ENCODE measurements at regions not wholly inside any gene's neighbourhood (a gene's known extent, or its start where the extent isn't known, plus 50 kb on each side); places are given as distances from the start of the nearest gene placed in this dataset.
"Not testable (repeated sequence)": the region's sequence is repeated elsewhere in the genome, so short reads cannot be mapped to it uniquely, and the experiment has no call there.

- no peak for DNase-seq (ENCODE audit: low spot score)
Measured at GRCh38 chr22:22977479-22978200, 90.0 kb downstream of the IGLL5 start.

GRCh38 chr22:22978637-22979036 is 91.0 kb downstream of the IGLL5 start:
- DNase-seq (ENCODE audit: low spot score): no peak

DNA sequence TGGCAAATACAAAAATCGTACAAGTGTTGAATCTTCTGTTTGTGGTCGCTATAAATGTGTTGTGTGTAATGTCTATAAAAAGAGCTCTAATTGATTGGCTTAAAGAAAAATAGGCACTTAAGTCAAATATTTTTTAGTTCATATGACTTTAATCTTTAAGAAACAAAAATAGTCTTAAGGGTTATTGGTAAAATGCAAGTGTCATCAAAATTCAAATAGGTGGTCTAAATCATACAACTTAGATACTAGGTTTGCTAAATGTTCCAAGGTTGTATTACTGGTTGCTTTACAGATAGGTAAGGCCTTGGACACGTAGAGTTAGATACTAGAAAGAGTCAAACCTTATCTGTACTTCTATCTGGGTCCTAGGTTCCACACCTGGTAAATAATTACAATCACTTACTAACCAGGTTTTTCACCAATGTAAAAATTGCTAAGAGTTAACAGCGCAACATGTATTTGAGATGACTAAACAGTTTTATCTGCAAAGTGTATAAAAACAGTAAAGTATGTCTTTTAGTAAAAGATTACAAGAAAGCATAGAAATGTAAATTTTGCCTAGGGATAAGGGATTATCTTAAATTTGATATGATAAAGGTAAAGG is 91.1 kb upstream of the GNAZ start:
- DNase-seq (ENCODE audit: low spot score): no peak

- DNase-seq (ENCODE audit: low spot score): no peak
Measured at GRCh38 chr22:22979954-22980353, 90.4 kb upstream of the GNAZ start.

GRCh38 chr22:22981670-22982571 is 88.4 kb upstream of the GNAZ start:
- no peak for DNase-seq (ENCODE audit: low spot score)

DNA sequence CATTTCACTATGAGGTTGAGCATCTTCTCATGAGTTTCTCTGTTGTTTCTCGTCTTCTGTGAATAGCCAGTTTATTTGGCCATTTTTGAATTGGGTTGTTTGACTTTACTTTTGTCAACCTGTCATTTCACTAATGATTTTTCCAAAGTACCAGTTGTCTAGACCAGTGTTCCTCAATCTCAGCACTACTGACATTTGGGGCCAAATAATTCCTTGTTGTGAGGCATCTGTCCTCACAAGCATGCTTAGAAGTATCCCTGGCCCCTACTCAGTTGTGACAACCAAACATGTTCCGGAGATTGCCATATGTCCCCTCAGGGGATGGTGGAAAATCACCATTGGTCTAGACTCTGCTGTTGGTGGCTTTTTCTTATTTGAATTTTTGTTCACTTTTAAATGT is 87.7 kb upstream of the GNAZ start:
- DNase-seq (ENCODE audit: low spot score): no peak

GRCh38 chr22:22983123-22983522 is 87.2 kb upstream of the GNAZ start:
- no peak for DNase-seq (ENCODE audit: low spot score)

- DNase-seq (ENCODE audit: low spot score): no peak
Measured at GRCh38 chr22:22983816-22984215, 86.5 kb upstream of the GNAZ start.

GRCh38 chr22:22984967-22985366 is 85.4 kb upstream of the GNAZ start:
- DNase-seq (ENCODE audit: low spot score): no peak

DNA sequence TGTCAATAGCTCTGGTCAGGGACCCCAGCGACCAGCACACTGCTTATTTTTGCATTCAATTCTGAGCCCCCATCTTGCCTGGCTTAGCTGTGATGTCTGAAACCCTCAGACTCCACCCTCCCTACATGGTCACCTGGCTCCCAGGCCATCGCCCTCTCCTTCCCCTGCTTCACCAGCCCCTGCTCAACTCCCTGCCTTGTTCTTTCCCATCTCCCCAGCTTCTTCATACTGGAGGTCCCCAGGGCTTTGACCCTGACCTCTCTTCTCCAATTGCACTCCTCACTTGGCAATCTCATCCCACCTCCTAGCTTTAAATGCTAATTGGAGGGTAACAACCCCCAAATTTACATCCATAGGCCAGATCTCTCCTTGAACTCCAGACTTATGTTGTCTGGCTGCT is 84.3 kb upstream of the GNAZ start:
- DNase-seq (ENCODE audit: low spot score): no peak

GRCh38 chr22:22986640-22987039 is 83.7 kb upstream of the GNAZ start:
- DNase-seq (ENCODE audit: low spot score): no peak

DNA sequence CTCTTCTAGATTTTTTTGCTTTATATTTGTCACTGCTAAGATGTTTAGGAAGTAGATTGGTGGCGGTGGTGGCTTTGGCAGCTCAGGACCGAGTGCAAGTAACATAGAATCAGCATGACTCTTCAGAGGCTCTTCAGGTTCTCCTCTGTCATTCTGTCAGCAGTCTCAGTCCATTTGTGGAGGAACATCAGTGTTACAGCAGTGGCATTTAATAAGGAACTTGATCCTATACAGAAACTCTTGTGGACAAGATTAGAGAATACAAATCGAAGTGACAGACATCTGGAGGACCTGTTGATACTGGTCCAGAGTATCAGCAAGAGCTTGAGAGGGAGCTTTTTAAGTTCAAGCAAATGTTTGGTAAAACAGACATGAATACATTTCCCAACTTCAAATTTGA is 82.2 kb upstream of the GNAZ start:
- DNase-seq (ENCODE audit: low spot score): no peak

- DNase-seq (ENCODE audit: low spot score): no peak
Measured at GRCh38 chr22:22988785-22989184, 81.5 kb upstream of the GNAZ start.

- DNase-seq (ENCODE audit: low spot score): no peak
Measured at GRCh38 chr22:22989856-22990255, 80.5 kb upstream of the GNAZ start.

- not testable (repeated sequence) for DNase-seq (ENCODE audit: low spot score)
Measured at GRCh38 chr22:22990711-22991505, 79.4 kb upstream of the GNAZ start.

- no peak for DNase-seq (ENCODE audit: low spot score)
Measured at GRCh38 chr22:22992474-22992873, 77.8 kb upstream of the GNAZ start.

- no peak for DNase-seq (ENCODE audit: low spot score)
Measured at GRCh38 chr22:22993184-22993583, 77.1 kb upstream of the GNAZ start.

- DNase-seq (ENCODE audit: low spot score): no peak
Measured at GRCh38 chr22:22995166-22995565, 75.2 kb upstream of the GNAZ start.

DNA sequence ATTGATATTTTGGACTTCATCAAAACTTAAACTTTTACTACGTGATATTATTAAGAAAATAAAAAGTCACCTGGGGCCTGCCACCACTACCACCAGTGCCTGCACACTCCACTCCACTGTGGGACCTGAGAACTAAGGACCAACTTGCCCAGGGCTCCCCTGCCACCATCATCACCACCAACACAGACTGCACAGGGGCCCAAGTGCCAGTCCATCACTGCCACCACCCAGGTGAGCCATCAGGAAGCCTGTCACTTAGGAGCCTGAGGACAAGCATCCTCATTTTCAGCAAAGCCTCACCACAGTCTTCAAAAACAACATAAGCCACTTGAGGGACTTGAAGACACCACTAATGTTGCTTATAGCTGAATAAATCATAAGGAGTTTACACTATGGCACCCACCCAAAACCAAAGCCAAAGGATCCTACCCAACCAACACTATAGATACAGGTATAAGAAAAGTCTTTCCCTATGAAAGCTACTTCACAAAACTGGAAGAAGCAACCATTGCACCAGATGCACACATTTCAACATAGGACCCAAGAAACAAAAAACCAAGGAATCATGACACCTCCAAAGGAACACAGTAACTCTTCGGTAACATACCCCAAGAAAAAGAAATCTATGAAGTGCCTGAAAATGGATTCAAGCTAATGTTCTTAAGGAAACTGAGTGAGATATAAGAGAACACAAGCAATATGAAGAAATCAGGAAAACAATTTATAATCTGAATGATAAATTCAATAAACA is 73.6 kb upstream of the GNAZ start:
- DNase-seq (ENCODE audit: low spot score): no peak

GRCh38 chr22:22997262-22997898 is 72.9 kb upstream of the GNAZ start:
- no peak for DNase-seq (ENCODE audit: low spot score)

DNA sequence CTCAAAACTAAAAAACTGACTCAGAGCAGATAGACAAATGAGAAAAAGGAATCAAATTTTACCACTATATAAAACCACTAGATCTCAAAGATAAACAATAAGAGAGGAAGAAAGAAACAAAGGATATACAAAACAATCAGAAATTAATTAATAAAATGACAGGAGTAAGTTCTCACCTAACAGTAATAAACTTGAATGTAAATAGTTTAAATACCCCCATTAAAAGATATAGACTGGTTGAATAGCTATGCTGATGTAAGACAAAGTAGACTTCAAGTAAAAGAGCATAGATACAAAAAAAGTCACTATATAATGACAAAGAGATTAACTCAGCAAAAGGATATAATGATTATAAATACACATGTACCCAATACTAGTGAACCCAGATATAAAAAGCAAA is 72.3 kb upstream of the GNAZ start:
- no peak for DNase-seq (ENCODE audit: low spot score)
